ENCODE measurements at regions not wholly inside any gene's neighbourhood (a gene's known extent, or its start where the extent isn't known, plus 50 kb on each side); places are given as distances from the start of the nearest gene placed in this dataset.
"Not testable (repeated sequence)": the region's sequence is repeated elsewhere in the genome, so short reads cannot be mapped to it uniquely, and the experiment has no call there.

GRCh38 chr7:5121256-5121655, 68.8 kb upstream of the WIPI2 start:
- H3K36me3 ChIP-seq (replicated peaks); H3K4me1 ChIP-seq; DNase-seq (ENCODE audit: low spot score in 2 of 2); H3K27me3 ChIP-seq (ENCODE audit: low read depth); H3K9me3 ChIP-seq; in situ Hi-C loops (cut with MboI; ENCODE audit: low sequenced_read_pairs); H3K4me3 ChIP-seq: not testable (repeated sequence)

DNA sequence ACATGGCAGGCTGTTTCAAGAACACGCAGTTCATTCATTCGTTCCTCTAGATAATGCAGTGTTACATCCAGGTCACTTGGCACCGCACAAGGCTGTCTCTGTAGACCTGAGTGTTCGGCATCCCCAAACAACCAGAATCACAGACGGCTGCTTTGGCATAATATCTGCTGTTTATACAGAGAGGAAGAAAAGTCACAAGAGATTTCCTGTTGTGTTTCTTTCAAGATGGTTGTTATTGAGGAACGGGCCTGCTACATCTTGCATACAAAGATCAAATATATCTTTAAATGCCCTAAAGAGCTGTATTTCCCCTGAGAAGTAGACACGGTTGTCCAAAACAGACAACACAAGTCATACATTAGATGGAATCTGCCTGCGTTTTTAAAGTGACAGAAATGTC, 58.8 kb upstream of the WIPI2 start:
- H3K9me3 ChIP-seq; in situ Hi-C loops (cut with MboI; ENCODE audit: low sequenced_read_pairs); H3K27me3 ChIP-seq (ENCODE audit: low read depth); DNase-seq (ENCODE audit: low spot score in 2 of 2); H3K36me3 ChIP-seq (replicated peaks); H3K4me1 ChIP-seq; H3K4me3 ChIP-seq: not testable (repeated sequence)

- H3K27me3 ChIP-seq (ENCODE audit: low read depth): no peaks in the 10 kb centered on the region
- in situ Hi-C loops (cut with MboI; ENCODE audit: low sequenced_read_pairs): no loop called here
- H3K4me1 ChIP-seq: no peaks in the 10 kb centered on the region
- no peaks in the 10 kb centered on the region for H3K9me3 ChIP-seq
- H3K4me3 ChIP-seq: no peak overlapping the region
- H3K36me3 ChIP-seq (replicated peaks): no peaks in the 10 kb centered on the region
- no peak for DNase-seq (ENCODE audit: low spot score in 2 of 2)
These were observed 57.5 kb upstream of the WIPI2 start for GRCh38 chr7:5132539-5132938.

DNA sequence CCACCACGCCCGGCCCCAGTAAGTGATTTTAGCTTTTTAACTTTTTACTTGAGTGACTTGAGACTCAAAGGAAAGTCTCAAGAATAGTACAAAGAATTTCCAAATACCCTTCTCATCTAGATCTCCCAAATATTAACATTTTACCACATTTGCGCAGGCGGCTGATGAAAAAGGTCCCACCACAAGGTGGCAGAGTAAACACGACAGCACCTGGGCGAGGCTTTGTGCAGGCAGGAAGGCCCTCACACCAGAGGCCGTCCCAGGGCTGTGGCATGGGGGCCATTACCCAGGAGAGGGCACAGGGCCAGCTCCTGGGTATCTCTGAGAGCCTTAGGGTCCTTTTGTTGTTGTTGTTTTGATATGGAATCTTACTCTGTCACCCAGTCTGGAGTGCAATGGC, 50.0 kb upstream of the WIPI2 start:
- H3K4me1 ChIP-seq: no peaks in the 10 kb centered on the region
- in situ Hi-C loops (cut with MboI; ENCODE audit: low sequenced_read_pairs): no loop called here
- H3K4me3 ChIP-seq: no peak overlapping the region
- H3K9me3 ChIP-seq: no peaks in the 10 kb centered on the region
- DNase-seq (ENCODE audit: low spot score in 2 of 2): peak; percentile 22 to 67
- H3K27me3 ChIP-seq (ENCODE audit: low read depth): no peaks in the 10 kb centered on the region
- H3K36me3 ChIP-seq (replicated peaks): no peaks in the 10 kb centered on the region
